IMR-90 (cell line): ENCODE measurements at regions not wholly inside any gene's neighbourhood (a gene's known extent, or its start where the extent isn't known, plus 50 kb on each side); places are given as distances from the start of the nearest gene placed in this dataset.

Source experiments
- ATAC-seq: fragments of 200-7000 bp; cut with Tn5 transposase; 2 replicates; pipeline ENCODE4 v1.9.1; 2020; ENCODE audit warnings: low read depth, mild to moderate bottlenecking, moderate library complexity
- BruUV-seq: library from RNA; stranded (reverse); fragments of 400-500 nt; replicated peaks from 2 replicates; lab custom pipeline; 2021; lab: Mats Ljungman, UMichigan
- CTCF ChIA-PET: fragments of 300-600 bp; formaldehyde crosslinking; extraction: SDS; loops from one replicate; lab custom pipeline; 2021; ENCODE audit warnings: antibody characterized with exemption; lab: Yijun Ruan, JAX
- POLR2A ChIA-PET: fragments of 300-600 bp; sonication (Branson Sonifier 250); formaldehyde crosslinking; loops from one replicate; lab custom pipeline; 2022; ENCODE audit warnings: antibody characterized with exemption; ENCODE audit not compliant: unreplicated experiment; lab: Charles Lee
- DNase-seq: peaks from one replicate; pipeline ENCODE4 v3.0.0; 2013
- H2AFZ ChIP-seq: replicated peaks from 2 replicates; pipeline ENCODE3; 2013; ENCODE audit warnings: low read length, mild to moderate bottlenecking; ENCODE audit not compliant: poor library complexity
- H2AK5ac ChIP-seq: 2 replicates; pipeline ENCODE4 v1.6.1; 2013; ENCODE audit warnings: low read depth, low read length, inconsistent platforms
- H2AK9ac ChIP-seq: replicated peaks from 2 replicates; pipeline ENCODE3; 2013; ENCODE audit warnings: mild to moderate bottlenecking, low read depth, low read length, moderate library complexity; ENCODE audit not compliant: poor library complexity
- H2BK120ac ChIP-seq: 2 replicates; pipeline ENCODE4 v1.6.1; 2013; ENCODE audit warnings: low read depth, low read length, inconsistent platforms
- H2BK15ac ChIP-seq: 3 replicates; pipeline ENCODE4 v1.6.1; 2013; ENCODE audit warnings: low read depth, low read length, inconsistent platforms
- H2BK20ac ChIP-seq: 2 replicates; pipeline ENCODE4 v1.6.1; 2013; ENCODE audit warnings: low read depth, mild to moderate bottlenecking, inconsistent platforms, low read length, moderate library complexity
- H2BK5ac ChIP-seq: 2 replicates; pipeline ENCODE4 v1.6.1; 2013; ENCODE audit warnings: mild to moderate bottlenecking, low read depth, low read length, inconsistent platforms; ENCODE audit not compliant: poor library complexity, severe bottlenecking
- H3K14ac ChIP-seq: replicated peaks from 2 replicates; pipeline ENCODE4 v1.6.1; 2013; ENCODE audit warnings: low read depth, low read length, inconsistent platforms
- H3K18ac ChIP-seq: 2 replicates; pipeline ENCODE4 v1.6.1; 2013; ENCODE audit warnings: low read depth, low read length, control low read depth
- H3K23ac ChIP-seq: 2 replicates; pipeline ENCODE4 v1.6.1; 2013; ENCODE audit warnings: low read depth, low read length, inconsistent platforms
- H3K27ac ChIP-seq: 2 replicates; pipeline ENCODE4 v1.5.1; 2013; ENCODE audit warnings: mild to moderate bottlenecking, control low read depth, low read length; ENCODE audit not compliant: insufficient read depth
- H3K27me3 ChIP-seq: 2 replicates; pipeline ENCODE4 v1.6.1; 2013; ENCODE audit warnings: low read length; ENCODE audit not compliant: control insufficient read depth, insufficient read depth
- H3K36me3 ChIP-seq: 2 replicates; pipeline ENCODE4 v1.6.1; 2013; ENCODE audit warnings: low read length, mixed read lengths; ENCODE audit not compliant: control insufficient read depth, insufficient read depth
- H3K4ac ChIP-seq: 2 replicates; pipeline ENCODE4 v1.6.1; 2013; ENCODE audit warnings: low read depth, low read length, inconsistent platforms
- H3K4me1 ChIP-seq: 2 replicates; pipeline ENCODE4 v1.6.1; 2013; ENCODE audit warnings: low read length, mixed read lengths; ENCODE audit not compliant: control insufficient read depth, insufficient read depth
- H3K4me2 ChIP-seq: 2 replicates; pipeline ENCODE4 v1.6.1; 2013; ENCODE audit warnings: low read depth, mild to moderate bottlenecking, control low read depth, low read length, moderate library complexity
- H3K4me3 ChIP-seq: 2 replicates; pipeline ENCODE4 v1.5.1; 2013; ENCODE audit warnings: low read depth, mild to moderate bottlenecking, control low read depth, low read length, moderate library complexity; ENCODE audit not compliant: insufficient read depth
- H3K56ac ChIP-seq: 2 replicates; pipeline ENCODE4 v1.6.1; 2013; ENCODE audit warnings: low read length, inconsistent platforms; ENCODE audit not compliant: insufficient read depth; ENCODE audit errors: extremely low read depth
- H3K79me1 ChIP-seq, 2 experiments: 2 replicates each; pipeline ENCODE4 v1.6.1; 2013; ENCODE audit warnings: low read length in 2 of 2, inconsistent platforms in 1 of 2, low read depth in 1 of 2
- H3K9ac ChIP-seq: 2 replicates; pipeline ENCODE4 v1.6.1; 2013; ENCODE audit warnings: low read depth, low read length, control low read depth
- H3K9me1 ChIP-seq: 2 replicates; pipeline ENCODE4 v1.6.1; 2013; ENCODE audit warnings: low read length, inconsistent platforms; ENCODE audit not compliant: insufficient read depth
- H3K9me3 ChIP-seq: 2 replicates; pipeline ENCODE4 v1.6.1; 2013; ENCODE audit warnings: low read length; ENCODE audit not compliant: control insufficient read depth, insufficient read depth
- H4K20me1 ChIP-seq: 2 replicates; pipeline ENCODE4 v1.6.1; 2013; ENCODE audit warnings: low read length, inconsistent platforms; ENCODE audit not compliant: insufficient read depth
- H4K5ac ChIP-seq: 2 replicates; pipeline ENCODE4 v1.6.1; 2013; ENCODE audit warnings: mild to moderate bottlenecking, low read depth, low read length, control low read depth
- H4K8ac ChIP-seq, 2 experiments: 2 replicates each; pipeline ENCODE4 v1.6.1; 2013; ENCODE audit warnings: low read depth in 2 of 2, low read length in 2 of 2, control low read depth in 1 of 2, inconsistent platforms in 1 of 2
- H4K91ac ChIP-seq: 2 replicates; pipeline ENCODE4 v1.6.1; 2013; ENCODE audit warnings: low read depth, low read length, inconsistent platforms; ENCODE audit not compliant: insufficient read depth
- FOS ChIP-seq: fragments of 150-350 bp; IDR thresholded peaks from 2 replicates; pipeline ENCODE4 v1.6.1; 2016; ENCODE audit warnings: low read depth, low read length
- MAZ ChIP-seq: IDR thresholded peaks from 2 replicates; pipeline ENCODE4 v1.6.1; 2012; ENCODE audit warnings: low read depth, mild to moderate bottlenecking, low read length, improper control_type of control experiment, moderate library complexity, borderline replicate concordance
- whole genome bisulfite sequencing, 2 experiments: methylation state at CpG; one replicate each; pipeline versions ENCODE4 v1.1.5 to v1.1.7; 2013; ENCODE audit warnings: missing lambda C conversion rate in 2 of 2; ENCODE audit not compliant: insufficient read length in 1 of 2; ENCODE audit errors: extremely low coverage in 2 of 2; 5-methylcytosine and 5-hydroxymethylcytosine counted together
- dilution Hi-C: fragments of 300-500 bp; cut with HindIII; formaldehyde crosslinking; loops from one replicate; pipeline ENCODE4 v1.14.3; 2018; ENCODE audit warnings: low sequenced_read_pairs; ENCODE audit not compliant: unreplicated experiment
- in situ Hi-C: fragments of 300-500 bp; cut with MboI; formaldehyde crosslinking; loops from 3 replicates; pipeline ENCODE4 v1.14.3; 2019; ENCODE audit warnings: low sequenced_read_pairs, inconsistent platforms, mixed read lengths
- intact Hi-C: fragments of 100-400 bp; cut with micrococcal nuclease; formaldehyde crosslinking; loops from 2 replicates; pipeline ENCODE4 v1.10.0; 2022

GRCh38 chr2:7954234-7954633 is 727.6 kb upstream of the ID2 start:
- H2BK20ac ChIP-seq = no peak overlapping the region
- no peak overlapping the region for H3K4me3 ChIP-seq
- dilution Hi-C loops (no loop called here), in situ Hi-C loops (no loop called here), intact Hi-C loops (no loop called here)
- H3K9me3 ChIP-seq = no peaks in the 10 kb centered on the region
- no peak overlapping the region for H4K5ac ChIP-seq
- TF ChIP-seq MAZ (no peak), FOS (no peak)
- no peaks in the 10 kb centered on the region for H3K36me3 ChIP-seq
- H2BK15ac ChIP-seq = no peak overlapping the region
- ATAC-seq (no peak), DNase-seq (no peak)
- no peak overlapping the region for H2AK5ac ChIP-seq
- no peak overlapping the region for H3K23ac ChIP-seq
- no peak overlapping the region for H3K56ac ChIP-seq
- no peaks in the 10 kb centered on the region for H3K9me1 ChIP-seq
- no peak overlapping the region for H3K27ac ChIP-seq
- H2AFZ ChIP-seq = no peak overlapping the region
- H4K8ac ChIP-seq = no peak overlapping the region
- BruUV-seq = no TSS peak
- no peak overlapping the region for H4K91ac ChIP-seq
- no peak overlapping the region for H2BK120ac ChIP-seq
- POLR2A ChIA-PET = no interaction called here
- H2AK9ac ChIP-seq = no peak overlapping the region
- H4K20me1 ChIP-seq = no peaks in the 10 kb centered on the region
- no peak overlapping the region for H2BK5ac ChIP-seq
- H3K4me1 ChIP-seq = no peaks in the 10 kb centered on the region
- H3K9ac ChIP-seq = no peak overlapping the region
- no peak overlapping the region for H3K18ac ChIP-seq
- H3K27me3 ChIP-seq = peaks cover 6% of the 10 kb centered on the region
- H3K14ac ChIP-seq = no peak overlapping the region
- no peaks in the 10 kb centered on the region for H3K79me1 ChIP-seq
- H3K4me2 ChIP-seq = no peak overlapping the region
- no CpG with 5 or more reads among the region's 4 CpGs for WGBS, 2 experiments
- CTCF ChIA-PET = interaction anchor here (0.7 kb wide), 1 partner anchor 12 kb away, joined by 3 read pairs; no protein-coding TSS in a partner anchor
- H3K4ac ChIP-seq = no peak overlapping the region
